ENCODE measurements at regions not wholly inside any gene's neighbourhood (a gene's known extent, or its start where the extent isn't known, plus 50 kb on each side); places are given as distances from the start of the nearest gene placed in this dataset.

DNA sequence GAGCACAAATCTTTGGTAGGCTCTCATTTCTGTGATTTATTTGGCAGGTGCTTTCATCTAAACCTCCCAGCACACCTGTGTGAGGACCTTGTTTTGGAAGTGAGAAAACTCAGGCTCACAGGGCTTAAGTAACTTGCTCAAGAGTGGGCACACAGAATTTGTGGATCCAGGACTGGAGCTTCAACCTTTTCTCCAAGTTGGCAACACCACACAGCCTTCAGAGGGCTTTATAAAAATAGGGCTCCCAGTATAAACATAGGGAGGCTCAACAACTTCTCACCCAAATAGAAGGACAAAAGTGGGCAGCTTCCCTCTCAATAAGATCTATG is 182.2 kb upstream of the NEBL start:
- TF ChIP-seq, protein P1, sequence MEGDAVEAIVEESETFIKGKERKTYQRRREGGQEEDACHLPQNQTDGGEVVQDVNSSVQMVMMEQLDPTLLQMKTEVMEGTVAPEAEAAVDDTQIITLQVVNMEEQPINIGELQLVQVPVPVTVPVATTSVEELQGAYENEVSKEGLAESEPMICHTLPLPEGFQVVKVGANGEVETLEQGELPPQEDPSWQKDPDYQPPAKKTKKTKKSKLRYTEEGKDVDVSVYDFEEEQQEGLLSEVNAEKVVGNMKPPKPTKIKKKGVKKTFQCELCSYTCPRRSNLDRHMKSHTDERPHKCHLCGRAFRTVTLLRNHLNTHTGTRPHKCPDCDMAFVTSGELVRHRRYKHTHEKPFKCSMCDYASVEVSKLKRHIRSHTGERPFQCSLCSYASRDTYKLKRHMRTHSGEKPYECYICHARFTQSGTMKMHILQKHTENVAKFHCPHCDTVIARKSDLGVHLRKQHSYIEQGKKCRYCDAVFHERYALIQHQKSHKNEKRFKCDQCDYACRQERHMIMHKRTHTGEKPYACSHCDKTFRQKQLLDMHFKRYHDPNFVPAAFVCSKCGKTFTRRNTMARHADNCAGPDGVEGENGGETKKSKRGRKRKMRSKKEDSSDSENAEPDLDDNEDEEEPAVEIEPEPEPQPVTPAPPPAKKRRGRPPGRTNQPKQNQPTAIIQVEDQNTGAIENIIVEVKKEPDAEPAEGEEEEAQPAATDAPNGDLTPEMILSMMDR (IDR thresholded peaks at IDR 0.05) = no peak
- no peak for TF ChIP-seq POLR2AphosphoS5 (IDR thresholded peaks at IDR 0.05)
- TF ChIP-seq POLR2A (IDR thresholded peaks at IDR 0.05) = no peak
